HG03575 (cell line): ENCODE measurements at regions not wholly inside any gene's neighbourhood (a gene's known extent, or its start where the extent isn't known, plus 50 kb on each side); places are given as distances from the start of the nearest gene placed in this dataset.
"Not testable (repeated sequence)": the region's sequence is repeated elsewhere in the genome, so short reads cannot be mapped to it uniquely, and the experiment has no call there.

ENCODE experiments used
- ATAC-seq: cut with Tn5 transposase; IDR thresholded peaks from one replicate; pipeline ENCODE4 v1.9.1; 2021; ENCODE audit not compliant: unreplicated experiment, insufficient number of reproducible peaks, low FRiP score; ENCODE audit errors: extremely low read depth

DNA sequence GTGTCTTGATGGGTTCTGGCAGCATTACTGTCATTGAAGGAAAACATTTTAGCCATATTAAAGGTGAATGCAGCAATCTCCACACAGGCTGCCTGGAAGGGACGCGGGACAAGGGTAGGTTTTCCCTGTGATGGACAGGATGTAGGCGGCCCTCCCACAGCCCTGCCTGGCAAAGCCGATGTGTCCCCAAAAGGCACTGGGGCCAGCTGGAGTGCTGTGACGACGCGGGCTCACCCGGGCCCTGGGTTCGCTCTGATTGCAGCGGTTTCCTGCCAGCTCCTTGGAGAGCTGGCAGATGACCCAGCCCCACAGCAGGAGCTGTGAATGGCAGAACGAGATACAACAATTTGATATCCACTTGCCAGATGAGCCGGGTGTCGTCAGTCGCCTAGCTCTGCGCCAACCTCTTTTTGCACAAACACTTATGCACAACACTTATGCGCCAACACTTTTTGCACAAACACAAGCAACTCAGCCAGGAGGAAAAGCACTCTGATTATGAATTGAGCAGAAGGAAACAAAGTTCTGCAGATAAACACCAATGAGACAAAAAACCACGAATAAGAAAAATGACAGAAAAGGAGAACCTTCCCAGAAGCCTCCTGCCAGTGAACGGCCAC, 207.5 kb downstream of the ADRA2C start:
- ATAC-seq, result not testable (repeated sequence)

DNA sequence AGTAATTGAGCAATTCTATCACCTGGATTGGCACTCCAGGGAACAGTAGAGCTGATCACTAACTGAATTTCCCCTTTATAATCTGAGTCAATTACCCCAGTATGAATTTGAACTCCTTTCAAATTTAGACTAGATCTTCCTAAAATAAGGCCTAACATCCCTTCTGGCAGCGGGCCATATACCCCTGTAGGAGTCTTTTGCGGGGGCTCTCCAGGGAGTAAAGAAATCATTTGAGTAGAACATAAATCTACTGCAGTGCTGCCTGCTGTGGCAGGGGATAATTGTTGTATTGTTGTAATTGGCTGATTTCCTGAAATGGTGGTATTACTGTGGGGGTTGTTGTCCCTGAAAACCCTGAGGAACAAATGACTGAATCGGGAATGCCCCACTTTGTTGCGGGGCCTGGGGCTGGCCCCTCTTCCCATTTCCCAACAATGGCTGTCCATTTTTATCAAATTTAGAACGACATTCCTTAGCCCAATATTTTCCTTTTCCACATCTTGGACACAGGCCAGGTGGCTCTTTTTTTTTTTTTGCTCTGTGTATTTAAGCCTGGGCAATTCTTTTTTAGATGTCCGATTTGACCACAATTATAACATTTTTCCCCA, 217.4 kb downstream of the ADRA2C start:
- ATAC-seq, result not testable (repeated sequence)

DNA sequence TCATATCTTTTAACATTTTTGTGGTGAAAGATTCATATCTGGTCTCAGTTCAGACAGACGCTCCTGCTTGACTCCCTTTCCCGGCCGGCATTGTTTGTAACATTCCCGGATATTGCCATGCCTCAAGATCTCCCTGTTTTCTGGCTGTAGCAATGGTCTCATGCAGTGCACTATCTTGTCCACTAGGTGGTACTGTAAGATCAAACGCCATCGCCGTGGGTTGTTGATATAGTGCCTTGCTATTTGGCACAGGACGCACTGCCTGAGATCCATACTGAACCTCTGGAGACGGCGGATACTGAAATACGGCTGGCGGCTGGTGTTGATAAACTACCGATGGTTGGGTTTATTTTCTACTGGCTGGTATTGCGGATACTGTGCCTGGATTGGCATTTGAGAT, 218.6 kb downstream of the ADRA2C start:
- ATAC-seq, result not testable (repeated sequence)

DNA sequence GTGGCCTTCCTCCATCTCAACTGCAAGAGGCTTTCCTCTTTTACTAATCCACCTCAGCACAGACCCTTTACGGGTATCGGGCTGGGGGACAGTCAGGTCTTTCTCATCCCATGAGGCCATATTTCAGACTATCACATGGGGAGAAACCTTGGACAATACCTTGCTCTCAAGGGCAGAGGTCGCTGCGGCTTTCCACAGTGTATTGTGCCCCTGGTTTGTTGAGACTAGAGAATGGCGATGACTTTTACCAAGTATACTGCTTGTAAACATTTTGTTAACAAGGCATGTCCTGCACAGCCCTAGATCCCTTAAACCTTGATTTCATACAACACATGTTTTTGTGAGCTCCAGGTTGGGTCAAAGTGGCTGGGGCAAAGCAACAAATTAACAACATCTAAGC, 220.2 kb downstream of the ADRA2C start:
- ATAC-seq, result not testable (repeated sequence)

DNA sequence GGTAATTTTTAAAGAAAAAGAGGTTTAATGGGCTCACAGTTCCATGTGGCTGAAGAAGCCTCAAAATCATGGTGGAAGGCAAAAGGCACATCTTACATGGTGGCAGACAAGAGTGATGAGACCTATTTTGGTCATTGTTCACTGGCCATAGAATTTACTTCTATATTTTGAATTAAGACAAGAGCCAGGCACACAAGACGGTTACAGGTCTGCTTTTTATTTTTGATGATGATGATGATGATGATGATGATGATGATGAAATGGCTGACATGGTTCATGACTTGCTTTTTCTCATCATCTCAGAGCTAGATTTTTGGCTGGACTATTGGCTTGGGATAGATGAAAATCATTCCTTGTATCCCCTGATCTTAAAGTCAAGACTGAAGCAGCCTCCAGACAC, 229.3 kb downstream of the OTOP1 start:
- ATAC-seq, result not testable (repeated sequence)

DNA sequence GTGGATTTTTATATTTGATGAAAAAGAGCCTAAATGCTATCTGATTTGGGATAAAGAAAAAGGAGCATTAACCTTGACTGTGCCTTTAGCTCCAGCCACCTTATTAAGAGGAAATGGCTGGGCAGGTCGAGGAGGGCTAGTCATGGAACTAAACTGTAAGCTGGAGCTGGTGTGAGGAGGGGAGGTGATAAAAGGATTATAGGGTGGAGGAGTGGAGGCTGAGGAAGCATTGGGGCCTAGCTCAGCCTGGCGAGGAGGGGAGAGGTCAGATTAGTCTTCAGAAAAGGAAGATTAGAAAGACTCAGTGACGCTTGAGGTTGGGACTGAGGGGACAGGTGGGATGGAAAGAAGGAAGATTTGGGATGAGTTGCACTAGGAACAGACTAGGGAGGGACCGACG, 222.7 kb downstream of the OTOP1 start:
- not testable (repeated sequence) for ATAC-seq

DNA sequence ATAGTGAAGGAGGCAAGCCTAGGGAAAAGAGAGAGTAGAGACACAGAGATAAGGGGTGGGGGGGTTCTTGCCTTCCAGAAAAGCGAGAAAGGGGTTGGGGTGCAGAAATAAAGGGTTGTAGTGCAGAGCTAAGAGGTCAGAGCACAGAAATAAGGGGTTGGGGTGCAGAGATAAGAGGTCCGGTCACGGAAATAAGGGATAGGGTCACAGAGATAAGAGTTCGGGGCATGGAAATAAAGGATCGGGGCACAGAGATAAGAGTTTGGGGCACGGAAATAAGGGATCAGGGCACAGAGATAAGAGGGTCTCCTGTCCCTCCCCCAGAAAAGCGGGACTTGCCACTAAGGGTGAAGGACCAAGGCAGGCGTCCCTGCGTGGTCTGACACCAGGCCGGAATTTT, 222.0 kb downstream of the OTOP1 start:
- ATAC-seq, result not testable (repeated sequence)

DNA sequence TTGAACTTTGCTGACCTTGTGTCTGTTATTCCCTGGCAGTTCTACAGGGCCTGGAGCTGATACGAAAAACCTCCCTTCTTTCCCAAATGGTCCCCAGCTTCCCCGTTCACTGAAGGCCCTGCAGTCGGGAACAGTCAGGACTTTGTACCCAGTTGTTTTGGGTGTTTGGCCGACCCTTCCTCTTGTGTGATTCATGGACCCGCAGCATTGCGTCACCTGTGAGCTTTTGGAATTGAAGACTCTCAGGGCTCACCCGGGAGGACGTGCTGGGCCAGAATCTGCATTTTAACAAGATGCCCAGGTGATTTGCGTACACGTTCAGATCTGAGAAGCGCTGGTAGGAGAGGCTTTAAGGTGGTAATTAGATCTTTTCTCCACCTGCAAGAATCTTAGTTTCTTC, 220.4 kb downstream of the OTOP1 start:
- not testable (repeated sequence) for ATAC-seq

DNA sequence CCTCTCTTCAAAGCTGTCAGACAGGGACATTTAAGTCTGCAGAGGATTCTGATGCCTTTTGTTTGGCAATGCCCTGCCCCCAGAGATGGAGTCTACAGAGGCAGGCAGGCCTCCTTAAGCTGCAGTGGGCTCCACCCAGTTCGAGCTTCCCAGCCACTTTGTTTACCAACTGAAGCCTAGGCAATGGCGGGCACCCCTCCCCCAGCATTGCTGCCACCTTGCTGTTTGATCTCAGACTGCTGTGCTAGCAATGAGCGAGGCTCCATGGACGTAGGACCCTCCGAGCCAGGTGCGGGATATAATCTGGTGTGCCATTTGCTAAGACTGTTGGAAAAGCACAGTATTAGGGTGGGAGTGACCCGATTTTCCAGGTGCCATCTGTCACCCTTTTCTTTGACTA, 207.7 kb downstream of the OTOP1 start:
- not testable (repeated sequence) for ATAC-seq

DNA sequence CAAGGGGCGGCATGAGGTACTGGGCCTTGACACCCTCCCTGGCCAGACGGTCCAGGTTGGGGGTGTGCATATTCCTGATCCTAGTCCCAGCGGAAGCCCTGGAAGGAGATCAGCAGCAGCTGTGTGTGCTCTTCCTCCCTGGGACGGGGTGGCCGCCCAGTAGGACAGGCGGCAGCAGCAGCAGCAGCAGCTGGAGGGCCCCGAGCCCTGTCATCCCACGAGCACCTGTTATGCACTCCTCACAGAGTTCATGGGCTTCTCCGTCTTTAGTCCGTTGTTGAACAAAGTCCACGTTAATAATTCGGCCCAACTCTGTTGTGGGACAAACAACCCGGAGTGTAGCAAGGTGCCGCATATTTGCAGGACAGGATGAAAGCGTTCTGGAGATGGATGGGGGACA, 205.6 kb downstream of the OTOP1 start:
- ATAC-seq, result not testable (repeated sequence)

DNA sequence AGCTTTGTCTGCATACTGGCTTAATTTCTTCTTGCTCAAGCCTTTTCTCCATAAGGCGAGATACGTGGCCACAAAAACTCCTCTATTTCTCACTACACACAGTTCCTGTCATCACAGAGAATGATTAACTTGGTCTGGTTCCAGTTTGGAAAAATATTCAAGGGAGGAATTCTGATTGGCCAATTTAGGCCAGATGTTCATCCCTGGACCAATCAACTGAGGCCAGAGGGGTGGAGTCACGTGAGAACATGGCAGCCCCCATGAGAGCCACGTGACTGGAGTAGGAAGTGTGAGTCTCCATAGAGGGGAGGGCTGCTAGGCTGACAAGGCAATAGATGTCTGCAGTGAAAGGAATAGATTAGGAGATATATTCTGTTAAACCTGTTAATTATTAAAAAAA, 200.0 kb downstream of the OTOP1 start:
- not testable (repeated sequence) for ATAC-seq

DNA sequence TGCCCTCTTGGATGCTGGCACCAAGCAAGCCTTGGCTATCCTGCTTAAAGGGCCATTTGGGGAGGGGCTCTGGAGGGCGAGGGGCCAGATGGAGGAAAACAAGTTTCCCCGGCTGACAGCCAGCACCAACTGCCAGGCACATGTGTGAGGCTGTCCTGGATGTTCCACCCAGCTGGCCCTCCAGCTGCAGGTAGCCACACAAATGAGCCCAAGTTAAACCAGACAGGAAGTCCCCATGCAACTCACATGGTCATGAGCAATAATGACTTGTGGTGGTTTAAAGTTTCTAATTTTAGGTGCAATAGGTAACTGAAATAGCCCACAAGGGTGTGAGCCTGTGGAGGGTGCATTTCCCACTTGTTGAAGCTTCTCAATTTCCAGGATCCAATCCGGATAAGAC, 198.0 kb downstream of the OTOP1 start:
- ATAC-seq, result not testable (repeated sequence)

DNA sequence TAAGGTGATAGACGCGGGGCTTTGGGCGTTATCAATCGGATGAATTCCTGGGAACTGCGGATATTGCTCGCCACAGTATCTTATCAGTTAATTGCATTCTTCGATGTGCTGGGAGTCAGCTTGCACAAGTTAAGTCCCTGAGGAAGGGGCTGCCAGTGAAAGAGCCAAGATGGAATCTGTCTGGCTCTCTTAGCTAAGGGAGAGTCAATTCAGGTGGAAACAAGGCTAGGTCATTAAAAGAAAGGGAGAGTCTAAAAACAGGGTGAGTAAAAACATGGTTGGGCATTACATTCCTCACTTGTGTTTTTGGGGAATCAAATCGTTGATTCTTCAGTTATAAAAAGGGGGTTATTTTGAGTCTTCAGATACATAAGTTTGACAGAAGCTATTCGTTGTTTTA, 196.2 kb downstream of the OTOP1 start:
- ATAC-seq, result not testable (repeated sequence)

DNA sequence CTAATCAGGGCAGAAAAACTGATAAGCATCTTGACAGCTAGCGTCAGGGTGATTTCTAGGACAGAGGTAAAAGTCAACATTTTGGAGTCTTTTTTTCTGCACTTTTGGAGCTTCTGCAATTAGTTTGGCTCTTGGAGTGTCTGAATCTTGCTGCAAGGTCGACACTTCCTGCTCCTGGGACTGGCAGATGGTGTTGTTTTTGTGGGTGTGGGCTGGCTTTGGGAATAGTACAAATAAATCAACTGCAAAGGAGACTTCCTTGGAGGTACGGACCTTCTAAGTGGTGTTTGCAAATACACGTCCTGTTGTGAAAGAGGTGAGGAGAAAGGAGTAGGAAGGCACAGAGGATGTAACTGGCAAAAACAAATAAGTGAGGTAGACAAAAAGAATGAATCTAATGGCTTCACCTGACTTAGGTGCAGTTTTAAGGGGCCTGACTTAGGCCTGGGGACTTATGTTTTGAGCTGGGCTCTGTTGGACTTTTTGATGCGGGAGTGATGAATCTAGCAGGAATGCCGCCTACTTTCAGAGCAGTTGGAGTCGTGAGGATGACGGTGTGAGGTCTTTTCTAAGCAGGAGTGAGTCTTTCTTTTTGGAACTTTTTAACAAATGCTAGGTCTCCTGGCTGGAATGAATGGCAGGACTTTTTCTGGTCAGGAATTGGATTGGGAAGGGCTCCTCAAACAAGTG, 195.1 kb downstream of the OTOP1 start:
- not testable (repeated sequence) for ATAC-seq

DNA sequence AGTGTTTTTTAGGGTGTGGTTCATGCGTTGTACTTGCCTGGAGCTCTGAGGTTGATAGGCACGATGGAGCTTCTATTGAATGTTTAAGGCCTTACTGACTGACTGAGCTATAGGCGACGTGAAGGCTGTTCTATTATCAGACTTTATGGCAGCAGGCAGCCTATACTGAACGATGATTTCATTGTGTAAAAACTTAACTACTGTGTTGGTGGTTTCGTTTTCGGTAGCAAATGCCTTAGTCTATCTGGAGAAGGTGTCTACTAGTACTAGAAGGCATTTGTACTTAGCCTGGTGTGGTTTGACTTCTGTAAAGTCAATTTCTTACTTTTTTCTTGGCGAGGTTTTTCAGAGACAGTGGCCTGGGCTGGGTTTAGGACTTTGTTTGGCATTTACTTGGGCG, 194.4 kb downstream of the OTOP1 start:
- ATAC-seq, result not testable (repeated sequence)

DNA sequence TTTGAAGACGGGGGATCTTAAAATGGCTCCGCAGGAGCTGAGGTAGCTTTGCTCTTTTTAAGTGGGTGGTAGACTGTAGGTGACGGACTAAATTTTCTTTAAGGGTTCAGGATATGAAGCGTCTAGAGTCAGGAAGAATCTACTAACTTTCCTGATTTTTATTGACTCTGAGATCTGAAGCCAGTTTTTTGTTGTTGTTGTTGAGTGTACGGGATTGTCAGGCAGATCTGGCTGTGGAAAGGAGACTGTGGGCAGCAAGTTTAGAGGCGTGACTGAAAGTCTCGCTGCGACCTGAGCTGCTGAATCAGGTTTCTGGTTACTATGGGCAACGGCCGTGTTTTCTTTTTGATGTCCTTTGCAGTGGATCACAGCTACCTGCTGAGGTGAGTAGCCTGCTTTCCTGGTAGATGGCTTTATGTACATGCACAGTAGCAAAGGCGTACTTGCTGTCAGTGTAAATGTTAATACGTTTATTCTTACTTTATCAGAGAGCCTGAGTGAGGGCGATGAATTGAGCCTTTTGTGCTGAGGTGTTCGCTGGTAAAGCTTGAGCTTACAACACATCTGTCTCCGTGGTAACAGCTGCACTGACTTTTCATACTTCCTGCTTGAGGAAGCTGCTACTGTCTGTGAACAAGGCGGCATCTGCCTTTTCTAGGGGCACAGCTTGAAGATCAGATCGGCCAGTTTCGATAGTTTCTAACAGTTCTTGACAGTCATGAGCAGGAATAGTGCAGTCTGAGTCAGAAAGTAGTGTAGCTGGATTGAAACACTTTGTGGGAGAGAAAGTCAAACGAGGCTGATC, 193.7 kb downstream of the OTOP1 start:
- not testable (repeated sequence) for ATAC-seq

DNA sequence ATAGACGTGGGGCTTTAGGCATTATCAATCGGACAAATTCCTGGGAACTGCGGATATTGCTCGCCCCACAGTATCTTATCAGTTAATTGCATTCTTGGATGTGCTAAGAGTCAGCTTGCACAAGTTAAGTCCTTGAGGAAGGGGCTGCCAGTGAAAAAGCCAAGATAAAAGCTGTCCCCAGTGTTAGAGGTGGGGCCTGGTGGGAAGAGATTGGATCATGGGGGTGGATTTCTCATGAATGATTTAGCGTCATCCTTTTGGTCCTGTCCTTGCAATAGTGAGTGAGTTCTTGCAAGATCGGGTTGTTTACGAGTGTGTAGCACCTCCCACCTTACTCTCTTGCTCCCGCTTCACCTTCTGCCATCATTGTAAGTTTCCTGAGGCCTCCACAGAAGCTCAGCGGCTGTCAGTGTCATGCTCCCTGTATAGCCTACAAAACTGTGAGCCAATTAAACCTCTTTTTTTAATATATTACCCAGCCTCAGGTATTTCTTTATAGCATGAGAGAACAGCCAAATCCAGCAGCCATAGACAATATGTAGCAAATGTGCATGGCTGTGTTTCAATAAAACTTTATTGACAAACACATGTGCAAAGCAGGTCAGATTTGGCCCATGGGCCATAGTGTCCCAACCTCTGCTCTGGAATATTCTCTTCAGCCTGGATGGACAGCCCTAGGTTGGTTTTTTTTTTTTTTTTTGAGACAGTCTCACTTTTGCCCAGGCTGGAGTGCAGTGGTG, 189.2 kb downstream of the OTOP1 start:
- ATAC-seq, result not testable (repeated sequence)

DNA sequence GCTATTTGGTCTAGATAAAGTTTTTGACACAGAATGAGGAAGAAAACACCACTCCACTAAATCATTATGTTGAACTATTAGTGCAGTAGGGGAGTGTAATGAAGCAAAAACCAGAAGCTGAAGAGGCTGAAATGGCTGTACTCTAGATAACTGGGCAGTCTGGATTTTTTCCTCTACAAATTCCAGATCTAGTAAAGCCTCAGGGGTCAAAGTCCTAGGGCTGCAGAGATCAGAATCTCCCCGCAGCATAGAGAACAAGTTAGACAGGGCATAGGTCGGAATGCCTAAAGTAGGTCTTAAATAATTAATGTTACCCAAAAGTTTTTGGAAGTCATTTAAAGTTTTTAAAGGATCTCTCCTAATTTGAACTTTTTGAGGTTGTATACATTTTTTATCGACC, 180.9 kb downstream of the OTOP1 start:
- not testable (repeated sequence) for ATAC-seq

DNA sequence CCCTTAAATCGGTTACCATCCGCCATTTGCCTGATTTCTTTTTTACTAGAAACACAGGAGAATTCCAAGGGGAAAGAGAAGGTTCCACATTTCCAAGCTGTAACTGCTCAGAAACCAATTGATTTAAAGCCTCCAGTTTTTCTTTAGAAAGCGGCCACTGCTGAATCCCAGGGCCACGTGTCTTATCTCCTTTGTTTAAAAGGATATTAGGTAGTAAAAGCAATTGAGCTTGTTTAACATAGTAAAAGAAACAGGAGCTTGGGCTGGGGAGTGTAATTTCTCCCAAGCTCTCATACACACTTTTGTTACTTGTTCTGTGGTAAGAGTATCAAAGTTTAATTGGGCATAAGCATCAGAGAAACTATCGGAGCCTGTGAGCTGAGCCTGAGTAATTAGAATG, 180.0 kb downstream of the OTOP1 start:
- ATAC-seq, result not testable (repeated sequence)
